Smooth muscle cell (in vitro differentiated cells): ENCODE measurements at regions not wholly inside any gene's neighbourhood (a gene's known extent, or its start where the extent isn't known, plus 50 kb on each side); places are given as distances from the start of the nearest gene placed in this dataset.
A peak's percentile ranks its signal among the peaks of the same experiment; 100 is the strongest.

Source experiments
- DNase-seq: peaks from one replicate; lab custom pipeline; 2025; ENCODE audit not compliant: unreplicated experiment; lab: John Stamatoyannopoulos, UW
- H2AFZ ChIP-seq: fragments of 200-600 bp; sonication (generic); 2 replicates; pipeline ENCODE4 v1.6.0; 2016; ENCODE audit warnings: antibody characterized with exemption, low read depth, mild to moderate bottlenecking
- H3F3A ChIP-seq: fragments of 200-600 bp; sonication (generic); 2 replicates; pipeline ENCODE4 v1.6.0; 2017; ENCODE audit warnings: antibody characterized with exemption, low read depth
- H3K27ac ChIP-seq: fragments of 200-600 bp; sonication (generic); 2 replicates; pipeline ENCODE4 v1.5.1; 2016; ENCODE audit warnings: low read depth, mild to moderate bottlenecking
- H3K27me3 ChIP-seq: fragments of 200-600 bp; sonication (generic); 2 replicates; pipeline ENCODE4 v1.6.1; 2016; ENCODE audit warnings: low read depth, mild to moderate bottlenecking
- H3K36me3 ChIP-seq: fragments of 200-600 bp; sonication (generic); 2 replicates; pipeline ENCODE4 v1.5.1; 2016; ENCODE audit warnings: low read depth
- H3K4me1 ChIP-seq: fragments of 200-600 bp; sonication (generic); 2 replicates; pipeline ENCODE4 v1.5.1; 2016; ENCODE audit warnings: low read depth
- H3K4me2 ChIP-seq: fragments of 200-600 bp; sonication (generic); 2 replicates; pipeline ENCODE4 v1.6.0; 2016; ENCODE audit warnings: mild to moderate bottlenecking
- H3K4me3 ChIP-seq: fragments of 200-600 bp; sonication (generic); 2 replicates; pipeline ENCODE4 v1.5.1; 2016; ENCODE audit warnings: mild to moderate bottlenecking
- H3K79me2 ChIP-seq: fragments of 200-600 bp; sonication (generic); 2 replicates; pipeline ENCODE4 v1.6.0; 2016; ENCODE audit warnings: low read depth, mild to moderate bottlenecking
- H3K9ac ChIP-seq: fragments of 200-600 bp; sonication (generic); 2 replicates; pipeline ENCODE4 v1.6.0; 2016; ENCODE audit warnings: low read depth
- H3K9me3 ChIP-seq: fragments of 200-600 bp; sonication (generic); replicated peaks from 2 replicates; pipeline ENCODE4 v1.5.1; 2016; ENCODE audit warnings: low read depth
- H4K20me1 ChIP-seq: fragments of 200-600 bp; sonication (generic); 2 replicates; pipeline ENCODE4 v1.6.0; 2016; ENCODE audit warnings: low read depth
- WGBS: methylation state at CpG from one replicate; pipeline ENCODE4 v1.1.7; 2016; ENCODE audit warnings: low lambda C conversion rate; 5-methylcytosine and 5-hydroxymethylcytosine counted together
- TF ChIP-seq, protein P1 (sequence below): fragments of 200-600 bp; sonication (generic); IDR thresholded peaks from 2 replicates; pipeline ENCODE4 v1.5.1; 2017; ENCODE audit warnings: borderline replicate concordance, mild to moderate bottlenecking, antibody characterized with exemption; ENCODE audit not compliant: insufficient read depth, poor library complexity, severe bottlenecking

DNA sequence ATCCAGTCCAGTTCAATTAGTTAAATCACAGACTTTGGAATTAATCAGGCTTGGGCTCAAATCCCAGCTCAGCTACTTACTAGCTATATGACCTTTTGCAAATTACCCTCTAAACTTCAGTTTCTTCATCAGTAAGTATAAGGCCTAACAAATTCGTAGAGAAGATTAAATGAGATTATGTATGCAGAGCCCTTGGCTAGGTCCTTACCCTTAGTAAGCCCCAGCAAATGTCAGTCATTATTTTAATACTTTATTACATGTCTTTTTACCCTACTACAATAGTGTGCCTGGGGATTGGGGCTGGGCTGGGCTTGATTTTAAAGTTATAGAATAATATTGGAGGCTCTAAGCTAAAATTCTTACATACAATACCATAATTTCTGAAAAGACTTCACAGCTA is 326.1 kb upstream of the PREP start:
- no peaks in the 10 kb centered on the region for H3K9me3 ChIP-seq
- no peak overlapping the region for H3K4me2 ChIP-seq
- no peaks in the 10 kb centered on the region for H4K20me1 ChIP-seq
- no peaks in the 10 kb centered on the region for H3K4me1 ChIP-seq
- DNase-seq, result no peak
- no peaks in the 10 kb centered on the region for H3K27me3 ChIP-seq
- TF ChIP-seq, protein P1, sequence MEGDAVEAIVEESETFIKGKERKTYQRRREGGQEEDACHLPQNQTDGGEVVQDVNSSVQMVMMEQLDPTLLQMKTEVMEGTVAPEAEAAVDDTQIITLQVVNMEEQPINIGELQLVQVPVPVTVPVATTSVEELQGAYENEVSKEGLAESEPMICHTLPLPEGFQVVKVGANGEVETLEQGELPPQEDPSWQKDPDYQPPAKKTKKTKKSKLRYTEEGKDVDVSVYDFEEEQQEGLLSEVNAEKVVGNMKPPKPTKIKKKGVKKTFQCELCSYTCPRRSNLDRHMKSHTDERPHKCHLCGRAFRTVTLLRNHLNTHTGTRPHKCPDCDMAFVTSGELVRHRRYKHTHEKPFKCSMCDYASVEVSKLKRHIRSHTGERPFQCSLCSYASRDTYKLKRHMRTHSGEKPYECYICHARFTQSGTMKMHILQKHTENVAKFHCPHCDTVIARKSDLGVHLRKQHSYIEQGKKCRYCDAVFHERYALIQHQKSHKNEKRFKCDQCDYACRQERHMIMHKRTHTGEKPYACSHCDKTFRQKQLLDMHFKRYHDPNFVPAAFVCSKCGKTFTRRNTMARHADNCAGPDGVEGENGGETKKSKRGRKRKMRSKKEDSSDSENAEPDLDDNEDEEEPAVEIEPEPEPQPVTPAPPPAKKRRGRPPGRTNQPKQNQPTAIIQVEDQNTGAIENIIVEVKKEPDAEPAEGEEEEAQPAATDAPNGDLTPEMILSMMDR, result no peak
- no peaks in the 10 kb centered on the region for H3K36me3 ChIP-seq
- WGBS, result 26% methylated on average over 1 of the region's 1 CpG
- H3K27ac ChIP-seq, result no peak overlapping the region
- no peak overlapping the region for H3K4me3 ChIP-seq
- peak overlapping the region; percentile 44 for H2AFZ ChIP-seq
- H3K9ac ChIP-seq, result no peak overlapping the region
- H3K79me2 ChIP-seq, result no peaks in the 10 kb centered on the region
- no peaks in the 10 kb centered on the region for H3F3A ChIP-seq

DNA sequence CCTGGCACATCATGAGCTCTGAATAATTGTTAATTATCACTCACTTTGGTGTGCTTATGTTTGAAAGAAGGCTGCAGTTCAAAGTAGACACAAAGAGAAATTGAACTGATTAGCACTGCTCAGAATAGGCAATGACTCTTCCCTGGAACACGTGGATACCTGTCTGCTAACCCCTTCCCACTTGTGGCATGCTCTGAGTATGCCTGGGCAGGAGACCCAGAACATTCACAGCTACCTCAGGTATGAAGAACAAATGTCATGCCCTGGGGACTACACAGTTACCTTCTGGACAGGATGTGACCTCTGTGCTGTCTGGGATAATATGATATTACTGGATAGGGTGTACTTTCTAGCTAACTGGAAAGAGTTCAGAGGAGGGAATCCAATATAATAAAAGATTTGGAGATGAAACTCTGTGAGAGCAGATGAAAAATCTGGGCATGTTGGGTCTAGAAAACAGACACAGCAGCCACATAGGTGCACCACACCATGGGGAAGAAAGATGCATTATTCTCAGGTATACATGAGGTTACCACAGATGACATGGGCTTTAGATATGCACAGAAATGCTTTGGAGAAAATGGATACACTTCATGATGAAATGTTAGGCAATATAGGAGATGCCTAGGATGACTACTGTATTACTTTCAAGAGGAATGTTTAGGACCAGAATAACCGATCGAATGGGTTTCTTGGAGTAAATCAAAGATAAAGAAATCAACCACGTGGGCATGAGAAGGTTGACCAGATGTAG is 324.2 kb upstream of the PREP start:
- Histone ChIP-seq H3K4me2 (no peak overlapping the region), H3K36me3 (no peaks in the 10 kb centered on the region), H3F3A (no peaks in the 10 kb centered on the region), H3K27ac (no peak overlapping the region), H3K27me3 (no peaks in the 10 kb centered on the region), H3K4me3 (no peak overlapping the region), H3K9ac (no peak overlapping the region), H3K4me1 (no peaks in the 10 kb centered on the region), H4K20me1 (no peaks in the 10 kb centered on the region), H3K79me2 (no peaks in the 10 kb centered on the region), H3K9me3 (no peaks in the 10 kb centered on the region), H2AFZ (no peak overlapping the region)
- TF ChIP-seq, protein P1, result no peak
- DNase-seq, result no peak
- WGBS, result 76% methylated on average over 4 of the region's 4 CpGs

DNA sequence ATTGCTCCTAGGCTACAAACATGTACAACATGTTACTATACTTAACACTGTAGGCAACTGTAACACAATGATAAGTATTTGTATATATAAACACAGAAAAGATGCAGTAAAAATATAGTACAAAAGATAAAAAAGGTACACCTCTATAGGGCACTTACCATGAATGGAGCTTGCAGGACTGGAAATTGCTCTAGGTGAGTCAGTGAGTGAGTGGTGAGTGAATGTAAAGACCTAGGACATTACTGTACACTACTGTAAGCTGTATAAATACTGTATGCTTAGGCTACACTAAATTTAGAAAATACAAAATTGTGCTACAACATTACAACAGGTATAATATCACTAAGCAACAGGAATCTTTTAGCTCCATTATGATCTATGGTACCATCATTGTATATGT is 312.0 kb upstream of the PREP start:
- no peak overlapping the region for H3K9ac ChIP-seq
- H3K27me3 ChIP-seq, result no peaks in the 10 kb centered on the region
- H3K9me3 ChIP-seq, result peaks cover 11% of the 10 kb centered on the region
- no peaks in the 10 kb centered on the region for H3K79me2 ChIP-seq
- DNase-seq, result no peak
- TF ChIP-seq, protein P1, result no peak
- no peaks in the 10 kb centered on the region for H3K4me1 ChIP-seq
- peaks cover 5% of the 10 kb centered on the region for H3K36me3 ChIP-seq
- no peak overlapping the region for H3K4me3 ChIP-seq
- H4K20me1 ChIP-seq, result no peaks in the 10 kb centered on the region
- H3K27ac ChIP-seq, result no peak overlapping the region
- H2AFZ ChIP-seq, result no peak overlapping the region
- no peaks in the 10 kb centered on the region for H3F3A ChIP-seq
- H3K4me2 ChIP-seq, result no peak overlapping the region

DNA sequence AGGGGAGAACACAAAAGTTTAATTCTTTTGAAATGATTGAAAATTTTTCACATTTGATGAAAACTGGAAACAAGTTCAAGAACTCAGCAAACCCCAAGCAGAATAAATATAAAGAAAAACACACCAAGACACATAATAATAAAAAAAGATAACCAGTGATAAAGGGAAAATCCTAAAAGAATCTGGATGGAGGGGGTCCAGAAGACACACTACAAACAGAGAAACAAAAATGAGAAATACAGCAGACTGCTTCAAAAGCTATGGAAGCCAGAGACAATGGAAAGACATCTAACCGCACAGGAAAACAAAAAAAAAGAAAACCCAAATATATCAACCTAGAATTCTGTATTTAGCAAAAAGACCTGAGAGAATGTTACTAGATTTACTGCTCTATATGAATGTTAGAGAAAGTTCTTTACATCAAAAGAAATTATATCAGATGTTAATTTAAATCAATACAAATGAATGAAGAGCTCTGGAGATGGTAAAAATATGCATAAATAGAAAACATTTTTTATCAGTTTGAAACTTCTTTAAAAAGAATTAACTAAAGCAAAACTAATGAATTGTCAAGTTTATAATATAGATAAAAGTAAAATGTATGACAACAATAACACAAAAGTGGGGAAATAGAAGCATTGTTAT is 310.7 kb upstream of the PREP start:
- H3K4me1 ChIP-seq, result no peaks in the 10 kb centered on the region
- no peak overlapping the region for H3K4me3 ChIP-seq
- H3F3A ChIP-seq, result no peaks in the 10 kb centered on the region
- H3K27me3 ChIP-seq, result no peaks in the 10 kb centered on the region
- DNase-seq, result no peak
- H3K27ac ChIP-seq, result no peak overlapping the region
- no peak overlapping the region for H3K9ac ChIP-seq
- H3K9me3 ChIP-seq, result peaks cover 11% of the 10 kb centered on the region
- no peak overlapping the region for H2AFZ ChIP-seq
- H4K20me1 ChIP-seq, result no peaks in the 10 kb centered on the region
- WGBS, result 100% methylated on average over 1 of the region's 1 CpG
- H3K4me2 ChIP-seq, result no peak overlapping the region
- H3K36me3 ChIP-seq, result peaks cover 5% of the 10 kb centered on the region
- H3K79me2 ChIP-seq, result no peaks in the 10 kb centered on the region
- TF ChIP-seq, protein P1, result no peak
